Sigmoid colon (tissue), 4 donors: ENCODE measurements at regions not wholly inside any gene's neighbourhood (a gene's known extent, or its start where the extent isn't known, plus 50 kb on each side); places are given as distances from the start of the nearest gene placed in this dataset.

ENCODE experiments used
- POLR2A ChIP-seq, 2 donors: fragments of 450-650 bp; IDR thresholded peaks; one replicate each; pipeline ENCODE4 v1.6.1; 2016; ENCODE audit warnings: antibody characterized with exemption in 2 of 2, mild to moderate bottlenecking in 2 of 2, moderate library complexity in 2 of 2
- POLR2AphosphoS5 ChIP-seq, 4 donors: sonication (generic); formaldehyde crosslinking; IDR thresholded peaks; one replicate each; pipeline ENCODE4 v1.6.1; 2017; ENCODE audit warnings: antibody characterized with exemption in 4 of 4
- TF ChIP-seq, protein P1 (sequence below), 4 experiments: fragments of 450-650 bp in 3 of 4; fragments of 200-600 bp in 1 of 4; IDR thresholded peaks; one replicate each; pipeline ENCODE4 v1.5.1; 2016 to 2019; ENCODE audit warnings: antibody characterized with exemption in 4 of 4, mild to moderate bottlenecking in 3 of 4, moderate library complexity in 2 of 4

GRCh38 chr5:92644266-92644886 lies 936.6 kb downstream of the NR2F1-AS1 start:
- TF ChIP-seq, protein P1, sequence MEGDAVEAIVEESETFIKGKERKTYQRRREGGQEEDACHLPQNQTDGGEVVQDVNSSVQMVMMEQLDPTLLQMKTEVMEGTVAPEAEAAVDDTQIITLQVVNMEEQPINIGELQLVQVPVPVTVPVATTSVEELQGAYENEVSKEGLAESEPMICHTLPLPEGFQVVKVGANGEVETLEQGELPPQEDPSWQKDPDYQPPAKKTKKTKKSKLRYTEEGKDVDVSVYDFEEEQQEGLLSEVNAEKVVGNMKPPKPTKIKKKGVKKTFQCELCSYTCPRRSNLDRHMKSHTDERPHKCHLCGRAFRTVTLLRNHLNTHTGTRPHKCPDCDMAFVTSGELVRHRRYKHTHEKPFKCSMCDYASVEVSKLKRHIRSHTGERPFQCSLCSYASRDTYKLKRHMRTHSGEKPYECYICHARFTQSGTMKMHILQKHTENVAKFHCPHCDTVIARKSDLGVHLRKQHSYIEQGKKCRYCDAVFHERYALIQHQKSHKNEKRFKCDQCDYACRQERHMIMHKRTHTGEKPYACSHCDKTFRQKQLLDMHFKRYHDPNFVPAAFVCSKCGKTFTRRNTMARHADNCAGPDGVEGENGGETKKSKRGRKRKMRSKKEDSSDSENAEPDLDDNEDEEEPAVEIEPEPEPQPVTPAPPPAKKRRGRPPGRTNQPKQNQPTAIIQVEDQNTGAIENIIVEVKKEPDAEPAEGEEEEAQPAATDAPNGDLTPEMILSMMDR (IDR thresholded peaks at IDR 0.05) = no peak
- no peak for TF ChIP-seq POLR2AphosphoS5 (IDR thresholded peaks at IDR 0.05)
- TF ChIP-seq POLR2A (IDR thresholded peaks at IDR 0.05) = no peak
